ENCODE measurements at regions not wholly inside any gene's neighbourhood (a gene's known extent, or its start where the extent isn't known, plus 50 kb on each side); places are given as distances from the start of the nearest gene placed in this dataset.

DNA sequence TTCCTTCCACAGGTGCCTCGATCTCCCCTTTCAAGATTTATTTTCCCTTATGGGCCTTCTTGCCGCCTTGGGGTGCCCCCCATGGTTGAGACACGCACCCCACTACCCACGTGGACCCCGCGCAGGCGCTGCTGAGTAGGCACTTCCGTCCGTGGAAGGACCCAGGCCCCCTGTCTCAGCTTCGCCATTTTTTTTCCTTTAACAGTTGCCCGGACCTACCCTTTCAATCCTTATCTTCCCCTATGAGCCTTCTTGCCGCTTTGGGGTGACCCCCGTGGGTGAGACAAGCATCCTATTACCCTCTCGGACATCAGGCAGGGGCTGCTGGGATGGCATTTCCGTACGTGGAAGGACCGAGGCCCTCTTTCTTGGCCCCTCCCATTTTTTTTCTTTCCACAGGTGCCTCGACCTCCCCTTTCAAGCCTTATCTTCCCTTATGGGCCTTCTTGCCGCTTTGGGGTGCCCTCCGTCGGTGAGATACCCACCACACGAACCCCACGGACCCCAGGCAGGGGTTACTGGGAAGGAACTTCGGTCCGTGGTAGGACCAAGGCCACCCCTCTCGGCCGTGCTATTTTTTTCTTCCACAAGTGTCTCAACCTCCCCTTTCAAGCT, 268.2 kb downstream of the ALG10 start:
- WGBS (ENCODE audit: insufficient coverage, insufficient replicate concordance, low lambda C conversion rate, missing lambda C conversion rate), result 24% methylated on average over 27 of the region's 27 CpGs
- Histone ChIP-seq H3K27me3 (replicated peaks in 1 of 2; ENCODE audit: control insufficient read depth in 2 of 2, insufficient read depth in 2 of 2, low read length in 1 of 2) (no peaks in the 10 kb centered on the region), H4K20me1 (ENCODE audit: control insufficient read depth, insufficient read depth) (no peaks in the 10 kb centered on the region), H3K36me3 (ENCODE audit: control insufficient read depth in 2 of 2, insufficient read depth in 2 of 2, low read length in 1 of 2) (no peaks in the 10 kb centered on the region), H3K4me3 (no peak overlapping the region), H2AFZ (ENCODE audit: control insufficient read depth, low read depth, low read length) (no peak overlapping the region), H3K27ac (ENCODE audit: control insufficient read depth, insufficient read depth) (no peak overlapping the region), H3K9me3 (replicated peaks; ENCODE audit: control insufficient read depth, insufficient read depth, low read length) (no peaks in the 10 kb centered on the region; the same call in 2 of the 3 replicates), H3K4me2 (ENCODE audit: control insufficient read depth, insufficient read depth) (no peak overlapping the region), H3K9ac (ENCODE audit: control insufficient read depth, insufficient read depth, low read length) (no peak overlapping the region), H3K79me2 (ENCODE audit: control insufficient read depth, insufficient read depth, low read length) (no peaks in the 10 kb centered on the region), H3K4me1 (ENCODE audit: control insufficient read depth, insufficient read depth, low read length) (no peaks in the 10 kb centered on the region)
- ATAC-seq, result no peak
- intact Hi-C loops (cut with micrococcal nuclease; ENCODE audit: unreplicated experiment) (no loop called here), in situ Hi-C loops (cut with MboI) (loop anchor here (25.0 kb wide), 3 partner anchors 97 to 297 kb away; no protein-coding TSS in a partner anchor)
- TF ChIP-seq, protein P1, sequence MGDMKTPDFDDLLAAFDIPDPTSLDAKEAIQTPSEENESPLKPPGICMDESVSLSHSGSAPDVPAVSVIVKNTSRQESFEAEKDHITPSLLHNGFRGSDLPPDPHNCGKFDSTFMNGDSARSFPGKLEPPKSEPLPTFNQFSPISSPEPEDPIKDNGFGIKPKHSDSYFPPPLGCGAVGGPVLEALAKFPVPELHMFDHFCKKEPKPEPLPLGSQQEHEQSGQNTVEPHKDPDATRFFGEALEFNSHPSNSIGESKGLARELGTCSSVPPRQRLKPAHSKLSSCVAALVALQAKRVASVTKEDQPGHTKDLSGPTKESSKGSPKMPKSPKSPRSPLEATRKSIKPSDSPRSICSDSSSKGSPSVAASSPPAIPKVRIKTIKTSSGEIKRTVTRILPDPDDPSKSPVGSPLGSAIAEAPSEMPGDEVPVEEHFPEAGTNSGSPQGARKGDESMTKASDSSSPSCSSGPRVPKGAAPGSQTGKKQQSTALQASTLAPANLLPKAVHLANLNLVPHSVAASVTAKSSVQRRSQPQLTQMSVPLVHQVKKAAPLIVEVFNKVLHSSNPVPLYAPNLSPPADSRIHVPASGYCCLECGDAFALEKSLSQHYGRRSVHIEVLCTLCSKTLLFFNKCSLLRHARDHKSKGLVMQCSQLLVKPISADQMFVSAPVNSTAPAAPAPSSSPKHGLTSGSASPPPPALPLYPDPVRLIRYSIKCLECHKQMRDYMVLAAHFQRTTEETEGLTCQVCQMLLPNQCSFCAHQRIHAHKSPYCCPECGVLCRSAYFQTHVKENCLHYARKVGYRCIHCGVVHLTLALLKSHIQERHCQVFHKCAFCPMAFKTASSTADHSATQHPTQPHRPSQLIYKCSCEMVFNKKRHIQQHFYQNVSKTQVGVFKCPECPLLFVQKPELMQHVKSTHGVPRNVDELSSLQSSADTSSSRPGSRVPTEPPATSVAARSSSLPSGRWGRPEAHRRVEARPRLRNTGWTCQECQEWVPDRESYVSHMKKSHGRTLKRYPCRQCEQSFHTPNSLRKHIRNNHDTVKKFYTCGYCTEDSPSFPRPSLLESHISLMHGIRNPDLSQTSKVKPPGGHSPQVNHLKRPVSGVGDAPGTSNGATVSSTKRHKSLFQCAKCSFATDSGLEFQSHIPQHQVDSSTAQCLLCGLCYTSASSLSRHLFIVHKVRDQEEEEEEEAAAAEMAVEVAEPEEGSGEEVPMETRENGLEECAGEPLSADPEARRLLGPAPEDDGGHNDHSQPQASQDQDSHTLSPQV (IDR thresholded peaks at IDR 0.05), result no peak
- TF ChIP-seq, protein P2, sequence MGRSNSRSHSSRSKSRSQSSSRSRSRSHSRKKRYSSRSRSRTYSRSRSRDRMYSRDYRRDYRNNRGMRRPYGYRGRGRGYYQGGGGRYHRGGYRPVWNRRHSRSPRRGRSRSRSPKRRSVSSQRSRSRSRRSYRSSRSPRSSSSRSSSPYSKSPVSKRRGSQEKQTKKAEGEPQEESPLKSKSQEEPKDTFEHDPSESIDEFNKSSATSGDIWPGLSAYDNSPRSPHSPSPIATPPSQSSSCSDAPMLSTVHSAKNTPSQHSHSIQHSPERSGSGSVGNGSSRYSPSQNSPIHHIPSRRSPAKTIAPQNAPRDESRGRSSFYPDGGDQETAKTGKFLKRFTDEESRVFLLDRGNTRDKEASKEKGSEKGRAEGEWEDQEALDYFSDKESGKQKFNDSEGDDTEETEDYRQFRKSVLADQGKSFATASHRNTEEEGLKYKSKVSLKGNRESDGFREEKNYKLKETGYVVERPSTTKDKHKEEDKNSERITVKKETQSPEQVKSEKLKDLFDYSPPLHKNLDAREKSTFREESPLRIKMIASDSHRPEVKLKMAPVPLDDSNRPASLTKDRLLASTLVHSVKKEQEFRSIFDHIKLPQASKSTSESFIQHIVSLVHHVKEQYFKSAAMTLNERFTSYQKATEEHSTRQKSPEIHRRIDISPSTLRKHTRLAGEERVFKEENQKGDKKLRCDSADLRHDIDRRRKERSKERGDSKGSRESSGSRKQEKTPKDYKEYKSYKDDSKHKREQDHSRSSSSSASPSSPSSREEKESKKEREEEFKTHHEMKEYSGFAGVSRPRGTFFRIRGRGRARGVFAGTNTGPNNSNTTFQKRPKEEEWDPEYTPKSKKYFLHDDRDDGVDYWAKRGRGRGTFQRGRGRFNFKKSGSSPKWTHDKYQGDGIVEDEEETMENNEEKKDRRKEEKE (IDR thresholded peaks at IDR 0.05), result no peak
- no peak for DNase-seq (ENCODE audit: low read depth, low spot score)
- RAD21 ChIA-PET (ENCODE audit: unreplicated experiment), result no interaction called here
- SMC1A ChIA-PET (ENCODE audit: uncharacterized antibody, unreplicated experiment), result no interaction called here
- POLR2A ChIA-PET, result no interaction called here
- CTCF ChIA-PET, result no interaction called here
- no peak for FAIRE-seq
- BruUV-seq (replicated peaks), result no TSS peak
